SK-N-SH (cell line): ENCODE measurements at regions not wholly inside any gene's neighbourhood (a gene's known extent, or its start where the extent isn't known, plus 50 kb on each side); places are given as distances from the start of the nearest gene placed in this dataset.

Experiments used
- CTCF ChIA-PET: fragments of 300-600, 350-600 bp; formaldehyde crosslinking; extraction: SDS; loops from one replicate; lab custom pipeline; 2021; lab: Yijun Ruan, JAX
- POLR2A ChIA-PET: fragments of 350-600 bp; sonication (Branson Sonifier 250); formaldehyde crosslinking; extraction: SDS; loops from one replicate; lab custom pipeline; 2020; ENCODE audit warnings: antibody characterized with exemption, inconsistent platforms; lab: Yijun Ruan, JAX
- DNase-seq: peaks from one replicate; pipeline ENCODE4 v3.0.0; 2012
- H2AFZ ChIP-seq: fragments of 200-600 bp; sonication (generic); 2 replicates; pipeline ENCODE4 v1.8.1; 2016; ENCODE audit warnings: antibody characterized with exemption, mild to moderate bottlenecking, low read depth
- H3F3A ChIP-seq: fragments of 200-600 bp; sonication (generic); replicated peaks from 2 replicates; pipeline ENCODE3; 2016; ENCODE audit warnings: antibody characterized with exemption, mild to moderate bottlenecking; ENCODE audit not compliant: insufficient read depth
- H3K27ac ChIP-seq, 2 experiments: fragments of 200-500 bp in 1 of 2; fragments of 200-600 bp in 1 of 2; sonication (Bioruptor generic) in 1 of 2; sonication (generic), shearing (Covaris generic) in 1 of 2; 2 replicates each; pipeline versions ENCODE4 v1.5.1 to v1.6.1; 2014 to 2016; ENCODE audit warnings: low read depth in 2 of 2, inconsistent platforms in 1 of 2, low read length in 1 of 2, mild to moderate bottlenecking in 1 of 2, mixed read lengths in 1 of 2
- H3K27me3 ChIP-seq: fragments of 200-600 bp; sonication (generic), shearing (Covaris generic); 2 replicates; pipeline ENCODE4 v1.6.1; 2016; ENCODE audit warnings: mixed run types; ENCODE audit not compliant: insufficient read depth
- H3K36me3 ChIP-seq, 2 experiments: fragments of 200-500 bp in 1 of 2; fragments of 200-600 bp in 1 of 2; sonication (Bioruptor generic) in 1 of 2; sonication (generic) in 1 of 2; replicated peaks in 1 of 2; 2 replicates each; pipeline versions ENCODE3 to v1.5.1; 2014 to 2016; ENCODE audit warnings: low read length in 1 of 2, mild to moderate bottlenecking in 1 of 2; ENCODE audit not compliant: insufficient read depth in 2 of 2, control insufficient read depth in 1 of 2
- H3K4me1 ChIP-seq, 2 experiments: fragments of 200-500 bp in 1 of 2; fragments of 200-600 bp in 1 of 2; sonication (Bioruptor generic) in 1 of 2; sonication (generic), shearing (Covaris generic) in 1 of 2; 2 replicates each; pipeline versions ENCODE4 v1.5.1 to v1.6.1; 2014 to 2016; ENCODE audit warnings: low read depth in 1 of 2, low read length in 1 of 2, mixed run types in 1 of 2; ENCODE audit not compliant: insufficient read depth in 2 of 2, control insufficient read depth in 1 of 2
- H3K4me2 ChIP-seq: fragments of 200-600 bp; sonication (generic), shearing (Covaris generic); 2 replicates; pipeline ENCODE4 v1.6.1; 2017; ENCODE audit warnings: mixed run types
- H3K4me3 ChIP-seq, 2 experiments: fragments of 200-500 bp in 1 of 2; fragments of 200-600 bp in 1 of 2; sonication (Bioruptor generic) in 1 of 2; sonication (generic), shearing (Covaris generic) in 1 of 2; 2 replicates each; pipeline versions ENCODE4 v1.5.1 to v1.8.1; 2014 to 2016; ENCODE audit warnings: low read depth in 2 of 2, inconsistent platforms in 1 of 2, low read length in 1 of 2, mild to moderate bottlenecking in 1 of 2, mixed read lengths in 1 of 2, moderate library complexity in 1 of 2
- H3K79me2 ChIP-seq: fragments of 200-600 bp; sonication (generic); 2 replicates; pipeline ENCODE4 v1.8.1; 2017; ENCODE audit warnings: mild to moderate bottlenecking; ENCODE audit not compliant: insufficient read depth
- H3K9ac ChIP-seq: fragments of 200-600 bp; sonication (generic); 2 replicates; pipeline ENCODE4 v1.6.1; 2017; ENCODE audit warnings: mixed run types
- H3K9me2 ChIP-seq: fragments of 200-600 bp; sonication (generic); 2 replicates; pipeline ENCODE4 v1.6.1; 2017; ENCODE audit warnings: mixed run types
- H3K9me3 ChIP-seq: fragments of 200-600 bp; sonication (generic); 2 replicates; pipeline ENCODE4 v1.6.1; 2017; ENCODE audit warnings: mixed run types, mild to moderate bottlenecking, moderate library complexity
- H4K20me1 ChIP-seq: fragments of 200-600 bp; sonication (generic); 2 replicates; pipeline ENCODE4 v1.6.1; 2017; ENCODE audit warnings: mild to moderate bottlenecking, mixed run types; ENCODE audit not compliant: insufficient read depth
- CHD2 ChIP-seq: fragments of 150-350 bp; IDR thresholded peaks from 2 replicates; pipeline ENCODE4 v1.6.1; 2018; ENCODE audit warnings: low read length; ENCODE audit not compliant: partially characterized antibody
- CTCF ChIP-seq: fragments of 200-600 bp; sonication (generic); IDR thresholded peaks from 2 replicates; pipeline ENCODE4 v1.6.1; 2017; ENCODE audit warnings: antibody characterized with exemption, mild to moderate bottlenecking, moderate library complexity
- ELF1 ChIP-seq: IDR thresholded peaks from 2 replicates; pipeline ENCODE4 v1.4.0; 2012
- EP300 ChIP-seq, 2 experiments: IDR thresholded peaks; 2 replicates each; pipeline versions ENCODE4 v1.4.0 to v1.6.1; 2012; ENCODE audit warnings: borderline replicate concordance in 1 of 2, low read depth in 1 of 2, low read length in 1 of 2
- EZH2phosphoT487 ChIP-seq: fragments of 200-600 bp; sonication (generic); IDR thresholded peaks from 2 replicates; pipeline ENCODE4 v1.6.1; 2017; ENCODE audit warnings: low read depth, mixed run types, mild to moderate bottlenecking, antibody characterized with exemption, moderate library complexity, borderline replicate concordance
- FOSL2 ChIP-seq: IDR thresholded peaks from 2 replicates; pipeline ENCODE4 v1.4.0; 2012; ENCODE audit warnings: low read depth, mild to moderate bottlenecking, moderate library complexity, borderline replicate concordance
- FOXM1 ChIP-seq: IDR thresholded peaks from 2 replicates; pipeline ENCODE4 v1.4.0; 2012; ENCODE audit warnings: low read depth, mild to moderate bottlenecking
- GATA2 ChIP-seq: sonication (generic); formaldehyde crosslinking; IDR thresholded peaks from 2 replicates; pipeline ENCODE4 v1.5.0; 2020; ENCODE audit warnings: mild to moderate bottlenecking, missing genetic modification reagents
- IRF3 ChIP-seq: fragments of 150-350 bp; IDR thresholded peaks from 2 replicates; pipeline ENCODE4 v1.6.1; 2016; ENCODE audit warnings: mild to moderate bottlenecking, low read depth, low read length
- JUND ChIP-seq: IDR thresholded peaks from 2 replicates; pipeline ENCODE4 v1.4.0; 2012
- MAX ChIP-seq: IDR thresholded peaks from 2 replicates; pipeline ENCODE4 v1.4.0; 2012; ENCODE audit warnings: low read depth
- POLR2AphosphoS5 ChIP-seq: IDR thresholded peaks from 2 replicates; pipeline ENCODE4 v1.6.1; 2012; ENCODE audit warnings: low read depth, low read length
- RAD21 ChIP-seq: IDR thresholded peaks from 2 replicates; pipeline ENCODE4 v1.6.1; 2012; ENCODE audit warnings: mild to moderate bottlenecking, low read length
- RCOR1 ChIP-seq: fragments of 150-350 bp; IDR thresholded peaks from 2 replicates; pipeline ENCODE4 v1.6.1; 2017; ENCODE audit warnings: antibody characterized with exemption, low read length
- RFX5 ChIP-seq: IDR thresholded peaks from 2 replicates; pipeline ENCODE4 v1.6.1; 2012; ENCODE audit warnings: mild to moderate bottlenecking, improper control_type of control experiment, low read length
- RXRA ChIP-seq: IDR thresholded peaks from 2 replicates; pipeline ENCODE4 v1.4.0; 2012; ENCODE audit warnings: low read depth, mild to moderate bottlenecking, borderline replicate concordance
- SIN3A ChIP-seq: IDR thresholded peaks from 2 replicates; pipeline ENCODE4 v1.6.1; 2012; ENCODE audit warnings: low read depth, mild to moderate bottlenecking, low read length, moderate library complexity, borderline replicate concordance
- TCF12 ChIP-seq: IDR thresholded peaks from 2 replicates; pipeline ENCODE4 v1.4.0; 2012
- TEAD4 ChIP-seq: IDR thresholded peaks from 2 replicates; pipeline ENCODE4 v1.4.0; 2012; ENCODE audit warnings: mild to moderate bottlenecking, borderline replicate concordance; ENCODE audit not compliant: insufficient read depth
- USF1 ChIP-seq: IDR thresholded peaks from 2 replicates; pipeline ENCODE4 v1.4.0; 2012; ENCODE audit warnings: low read depth, borderline replicate concordance
- USF2 ChIP-seq: fragments of 150-350 bp; IDR thresholded peaks from 2 replicates; pipeline ENCODE4 v1.6.1; 2017; ENCODE audit warnings: antibody characterized with exemption, low read length, low read depth, borderline replicate concordance
- YY1 ChIP-seq: IDR thresholded peaks from 2 replicates; pipeline ENCODE4 v1.4.0; 2012; ENCODE audit warnings: low read depth, mild to moderate bottlenecking
- WGBS: methylation state at CpG from one replicate; pipeline ENCODE4 v1.1.6; 2017; ENCODE audit warnings: low lambda C conversion rate; 5-methylcytosine and 5-hydroxymethylcytosine counted together

- Histone ChIP-seq H3K9ac (no peak overlapping the region), H3K36me3 (no peaks in the 10 kb centered on the region), H3K27ac (no peak overlapping the region), H3K4me2 (no peak overlapping the region), H3F3A (no peaks in the 10 kb centered on the region), H3K27me3 (no peaks in the 10 kb centered on the region), H2AFZ (no peak overlapping the region), H3K4me1 (no peaks in the 10 kb centered on the region; a peak in 1 of 4 replicates), H3K4me3 (no peak overlapping the region), H3K9me2 (no peaks in the 10 kb centered on the region), H3K9me3 (no peaks in the 10 kb centered on the region), H3K79me2 (no peaks in the 10 kb centered on the region), H4K20me1 (no peaks in the 10 kb centered on the region)
- CTCF ChIA-PET = no interaction called here
- POLR2A ChIA-PET = no interaction called here
- no peak for TF ChIP-seq RCOR1
- TF ChIP-seq SIN3A = no peak
- no peak for TF ChIP-seq RAD21
- TF ChIP-seq JUND = no peak
- no peak for TF ChIP-seq FOXM1
- TF ChIP-seq TCF12 = no peak
- no peak for TF ChIP-seq TEAD4
- TF ChIP-seq MAX = no peak
- TF ChIP-seq CTCF = no peak
- TF ChIP-seq EZH2phosphoT487 = no peak
- TF ChIP-seq ELF1 = no peak
- TF ChIP-seq EP300 (IDR thresholded peaks at IDR 0.05; ENCODE audit: borderline replicate concordance in 1 of 2, low read depth in 1 of 2, low read length in 1 of 2) = no peak
- TF ChIP-seq USF2 = no peak
- no peak for DNase-seq
- WGBS = 36% methylated on average over 2 of the region's 2 CpGs
Measured at GRCh38 chr18:75790111-75790510, 362.6 kb upstream of the SMIM21 start.

- H3K36me3 ChIP-seq = no peaks in the 10 kb centered on the region
- WGBS = 24% methylated on average over 3 of the region's 3 CpGs
- no peaks in the 10 kb centered on the region for H3K27me3 ChIP-seq
- no peaks in the 10 kb centered on the region for H3F3A ChIP-seq
- H3K9me3 ChIP-seq = no peaks in the 10 kb centered on the region
- H3K9ac ChIP-seq = no peak overlapping the region
- H3K4me1 ChIP-seq = peaks cover 0 to 3% of the 10 kb centered on the region in 2 experiments; a peak in 1 of 4 replicates
- no peaks in the 10 kb centered on the region for H4K20me1 ChIP-seq
- POLR2A ChIA-PET = no interaction called here
- no peak overlapping the region for H3K4me3 ChIP-seq
- no peak overlapping the region for H3K27ac ChIP-seq
- TF ChIP-seq IRF3 = no peak
- TF ChIP-seq USF1 = no peak
- TF ChIP-seq ELF1 = no peak
- no peak for TF ChIP-seq RFX5
- no peak for TF ChIP-seq RCOR1
- no peak for TF ChIP-seq YY1
- no peak for TF ChIP-seq CHD2
- TF ChIP-seq GATA2 (CRISPR knock-in tag) = no peak
- no peak for TF ChIP-seq FOSL2
- no peak for TF ChIP-seq POLR2AphosphoS5
- TF ChIP-seq RXRA = no peak
- H2AFZ ChIP-seq = no peak overlapping the region
- no peaks in the 10 kb centered on the region for H3K9me2 ChIP-seq
- no peak overlapping the region for H3K4me2 ChIP-seq
- CTCF ChIA-PET = no interaction called here
- H3K79me2 ChIP-seq = no peaks in the 10 kb centered on the region
- DNase-seq = no peak
Measured at GRCh38 chr18:75785834-75786233, 358.3 kb upstream of the SMIM21 start.
